ENCODE measurements at regions not wholly inside any gene's neighbourhood (a gene's known extent, or its start where the extent isn't known, plus 50 kb on each side); places are given as distances from the start of the nearest gene placed in this dataset.

GRCh38 chr3:5543047-5543446 is 355.5 kb downstream of the EDEM1 start:
- no peak for TF ChIP-seq CTCF (IDR thresholded peaks at IDR 0.05)
- no peak for TF ChIP-seq EP300 (IDR thresholded peaks at IDR 0.05)
- no peak for TF ChIP-seq POLR2AphosphoS5 (IDR thresholded peaks at IDR 0.05)
